PC-9 (cell line): ENCODE measurements at regions not wholly inside any gene's neighbourhood (a gene's known extent, or its start where the extent isn't known, plus 50 kb on each side); places are given as distances from the start of the nearest gene placed in this dataset.

Experiments used
- BruUV-seq: library from RNA; stranded (reverse); fragments of 400-500 nt; replicated peaks from 2 replicates; lab custom pipeline; 2021; lab: Mats Ljungman, UMichigan
- CTCF ChIA-PET: fragments of 300-600 bp; sonication (Branson Sonifier 250); formaldehyde crosslinking; loops from one replicate; lab custom pipeline; 2022; ENCODE audit warnings: antibody characterized with exemption; lab: Charles Lee
- POLR2A ChIA-PET: fragments of 300-600 bp; sonication (Branson Sonifier 250); formaldehyde crosslinking; loops from one replicate; lab custom pipeline; 2022; ENCODE audit warnings: antibody characterized with exemption; ENCODE audit not compliant: unreplicated experiment; lab: Charles Lee
- DNase-seq, 2 experiments: peaks; one replicate each; pipeline versions ENCODE4 v3.0.0 to v3.0.0-alpha.2; 2015 to 2022; ENCODE audit warnings: mixed read lengths in 1 of 2
- H2AFZ ChIP-seq: fragments of 200-600 bp; sonication (generic); 2 replicates; pipeline ENCODE4 v1.8.1; 2017; ENCODE audit warnings: antibody characterized with exemption
- H3F3A ChIP-seq: fragments of 200-600 bp; sonication (generic); 2 replicates; pipeline ENCODE4 v1.8.1; 2017; ENCODE audit warnings: antibody characterized with exemption, mild to moderate bottlenecking, low read depth; ENCODE audit not compliant: insufficient read depth
- H3K27ac ChIP-seq: fragments of 200-600 bp; sonication (generic); 2 replicates; pipeline ENCODE4 v1.6.1; 2016; ENCODE audit warnings: mixed run types
- H3K27me3 ChIP-seq: fragments of 200-600 bp; sonication (generic); 2 replicates; pipeline ENCODE4 v1.6.1; 2016; ENCODE audit warnings: low read depth, mixed run types; ENCODE audit not compliant: insufficient read depth
- H3K36me3 ChIP-seq: fragments of 200-600 bp; sonication (generic); 2 replicates; pipeline ENCODE4 v1.6.1; 2016; ENCODE audit warnings: low read depth, mixed run types
- H3K4me1 ChIP-seq: fragments of 200-600 bp; sonication (generic); replicated peaks from 2 replicates; pipeline ENCODE4 v1.6.1; 2016; ENCODE audit warnings: mixed run types; ENCODE audit not compliant: insufficient read depth
- H3K4me2 ChIP-seq: fragments of 200-600 bp; sonication (generic); 2 replicates; pipeline ENCODE4 v1.6.1; 2017; ENCODE audit warnings: mixed run types
- H3K4me3 ChIP-seq: fragments of 200-600 bp; sonication (generic); 2 replicates; pipeline ENCODE4 v1.6.1; 2016; ENCODE audit warnings: mixed run types
- H3K79me2 ChIP-seq: fragments of 200-600 bp; sonication (generic); 2 replicates; pipeline ENCODE4 v1.6.1; 2017; ENCODE audit warnings: low read depth, mixed run types
- H3K9me2 ChIP-seq: fragments of 200-600 bp; sonication (generic); 2 replicates; pipeline ENCODE4 v1.8.1; 2017; ENCODE audit warnings: mild to moderate bottlenecking; ENCODE audit not compliant: insufficient read depth
- H3K9me3 ChIP-seq: fragments of 200-600 bp; sonication (generic); 2 replicates; pipeline ENCODE4 v1.8.1; 2016; ENCODE audit warnings: low read depth; ENCODE audit not compliant: insufficient read depth
- H4K20me1 ChIP-seq: fragments of 200-600 bp; sonication (generic); 2 replicates; pipeline ENCODE4 v1.8.1; 2017; ENCODE audit not compliant: insufficient read depth
- CTCF ChIP-seq: fragments of 200-600 bp; sonication (generic); conservative IDR thresholded peaks from 2 replicates; pipeline ENCODE4 v1.6.1; 2017; ENCODE audit warnings: mixed run types, antibody characterized with exemption, mild to moderate bottlenecking, moderate library complexity
- EZH2 ChIP-seq: fragments of 200-600 bp; sonication (generic); IDR thresholded peaks from 2 replicates; pipeline ENCODE4 v1.8.0; 2017; ENCODE audit warnings: antibody characterized with exemption, low read depth
- intact Hi-C: fragments of 100-400 bp; cut with micrococcal nuclease; formaldehyde crosslinking; loops from one replicate; pipeline ENCODE4 v1.10.0; 2022; ENCODE audit not compliant: unreplicated experiment

DNA sequence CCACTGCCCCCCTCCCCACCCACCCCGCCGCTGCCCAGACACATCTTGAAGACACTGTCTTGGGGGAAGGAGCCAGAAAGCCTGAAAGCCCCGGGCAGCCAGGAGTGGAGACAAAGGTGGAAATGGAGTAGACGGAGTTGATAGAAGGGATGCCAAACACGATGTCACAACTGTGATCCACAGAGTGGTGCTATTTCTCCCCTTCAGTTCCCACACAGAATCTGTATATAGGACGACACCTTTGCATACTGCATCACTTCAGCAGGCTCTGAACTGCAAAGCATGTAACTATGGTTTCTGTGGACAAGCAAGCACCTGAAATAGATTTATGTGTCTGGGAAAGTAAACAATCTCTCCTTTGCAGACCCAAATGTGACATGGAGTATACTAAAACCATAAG is 56.4 kb upstream of the F13A1 start:
- no peaks in the 10 kb centered on the region for H3K9me2 ChIP-seq
- TF ChIP-seq CTCF (no peak), EZH2 (no peak)
- CTCF ChIA-PET = interaction anchor here (0.7 kb wide), 1 partner anchor 38 kb away, joined by 13 read pairs; no protein-coding TSS in a partner anchor
- no peak for DNase-seq
- H2AFZ ChIP-seq = no peak overlapping the region
- no peaks in the 10 kb centered on the region for H3K4me1 ChIP-seq
- intact Hi-C loops = no loop called here
- no peak overlapping the region for H3K4me2 ChIP-seq
- H3K4me3 ChIP-seq = no peak overlapping the region
- no peaks in the 10 kb centered on the region for H3K36me3 ChIP-seq
- H3K27me3 ChIP-seq = peaks cover 10% of the 10 kb centered on the region; the same call in 1 of the 2 replicates
- H4K20me1 ChIP-seq = no peaks in the 10 kb centered on the region
- no peaks in the 10 kb centered on the region for H3F3A ChIP-seq
- no peak overlapping the region for H3K27ac ChIP-seq
- H3K9me3 ChIP-seq = no peaks in the 10 kb centered on the region
- no peaks in the 10 kb centered on the region for H3K79me2 ChIP-seq
- POLR2A ChIA-PET = no interaction called here
- BruUV-seq = no TSS peak

- BruUV-seq = no TSS peak
- no peak overlapping the region for H3K27ac ChIP-seq
- POLR2A ChIA-PET = no interaction called here
- no peaks in the 10 kb centered on the region for H4K20me1 ChIP-seq
- no peaks in the 10 kb centered on the region for H3K9me3 ChIP-seq
- no peak for DNase-seq
- CTCF ChIA-PET = interaction anchor here (0.7 kb wide), 1 partner anchor 37 kb away, joined by 13 read pairs; no protein-coding TSS in a partner anchor
- H2AFZ ChIP-seq = no peak overlapping the region
- no peak overlapping the region for H3K4me2 ChIP-seq
- intact Hi-C loops = no loop called here
- no peak for TF ChIP-seq CTCF
- H3K4me3 ChIP-seq = no peak overlapping the region
- no peaks in the 10 kb centered on the region for H3K36me3 ChIP-seq
- H3K79me2 ChIP-seq = no peaks in the 10 kb centered on the region
- no peaks in the 10 kb centered on the region for H3F3A ChIP-seq
- peaks cover 10% of the 10 kb centered on the region; the same call in 1 of the 2 replicates for H3K27me3 ChIP-seq
- no peaks in the 10 kb centered on the region for H3K9me2 ChIP-seq
- no peaks in the 10 kb centered on the region for H3K4me1 ChIP-seq
Observed at GRCh38 chr6:6377621-6378020, 57.2 kb upstream of the F13A1 start.

- H3K9me3 ChIP-seq = no peaks in the 10 kb centered on the region
- H3K9me2 ChIP-seq = no peaks in the 10 kb centered on the region
- no peak for DNase-seq
- H3K79me2 ChIP-seq = no peaks in the 10 kb centered on the region
- no TSS peak for BruUV-seq
- intact Hi-C loops = no loop called here
- H4K20me1 ChIP-seq = no peaks in the 10 kb centered on the region
- no peaks in the 10 kb centered on the region for H3K4me1 ChIP-seq
- peaks cover 13% of the 10 kb centered on the region; the same call in 1 of the 2 replicates for H3K27me3 ChIP-seq
- H3F3A ChIP-seq = no peaks in the 10 kb centered on the region
- ChIA-PET POLR2A (no interaction called here), CTCF (no interaction called here)
- H3K27ac ChIP-seq = no peak overlapping the region
- no peak overlapping the region for H3K4me3 ChIP-seq
- no peak overlapping the region for H2AFZ ChIP-seq
- no peak for TF ChIP-seq CTCF
- no peak for TF ChIP-seq EZH2
- no peaks in the 10 kb centered on the region for H3K36me3 ChIP-seq
- no peak overlapping the region for H3K4me2 ChIP-seq
Observed at GRCh38 chr6:6379573-6379972, 59.1 kb upstream of the F13A1 start.
